ENCODE measurements at regions not wholly inside any gene's neighbourhood (a gene's known extent, or its start where the extent isn't known, plus 50 kb on each side); places are given as distances from the start of the nearest gene placed in this dataset.

DNA sequence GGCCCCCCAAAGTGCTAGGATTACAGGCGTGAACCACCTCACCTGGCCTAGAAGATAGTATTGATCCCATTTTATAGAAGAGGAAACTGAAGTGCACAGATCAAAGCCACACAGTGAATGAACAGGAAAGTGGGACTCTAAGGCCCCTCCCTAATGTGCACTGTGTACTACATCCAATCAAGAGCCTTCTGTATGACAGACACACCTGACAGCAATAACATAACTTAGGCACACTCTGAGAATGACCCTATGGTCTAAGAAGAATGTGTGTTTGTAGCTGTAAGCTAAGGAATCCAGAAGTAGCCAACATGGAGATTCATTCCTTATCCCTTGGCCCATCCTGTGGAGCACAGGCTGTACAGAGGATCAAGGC lies 271.2 kb downstream of the SMARCA2 start:
- no peak overlapping the region for H3K27ac ChIP-seq (ENCODE audit: insufficient read depth, low read length)
- no peak overlapping the region for H4K8ac ChIP-seq (ENCODE audit: low read depth in 2 of 2, low read length in 2 of 2)
- in situ Hi-C loops (cut with MboI; ENCODE audit: low sequenced_read_pairs) (no loop called here), intact Hi-C loops (cut with micrococcal nuclease) (no loop called here), dilution Hi-C loops (cut with HindIII; ENCODE audit: low sequenced_read_pairs, unreplicated experiment) (no loop called here)
- no peak overlapping the region for H2AFZ ChIP-seq (replicated peaks; ENCODE audit: low read length, poor library complexity)
- H3K56ac ChIP-seq (ENCODE audit: extremely low read depth, insufficient read depth, low read length): no peak overlapping the region
- DNase-seq (no peak), ATAC-seq (ENCODE audit: low read depth) (no peak)
- no peak overlapping the region for H2BK120ac ChIP-seq (ENCODE audit: low read depth, low read length)
- WGBS, 2 experiments (ENCODE audit: extremely low coverage in 2 of 2, insufficient read length in 1 of 2): no CpG with 5 or more reads among the region's 1 CpG
- H3K23ac ChIP-seq (ENCODE audit: low read depth, low read length): no peak overlapping the region
- H4K20me1 ChIP-seq (ENCODE audit: insufficient read depth, low read length): no peaks in the 10 kb centered on the region
- POLR2A ChIA-PET (ENCODE audit: unreplicated experiment): no interaction called here
- no peak overlapping the region for H2AK5ac ChIP-seq (ENCODE audit: low read depth, low read length)
- H3K36me3 ChIP-seq (ENCODE audit: control insufficient read depth, insufficient read depth, low read length): no peaks in the 10 kb centered on the region
- H2BK5ac ChIP-seq (ENCODE audit: low read depth, low read length, poor library complexity, severe bottlenecking): no peak overlapping the region
- no peaks in the 10 kb centered on the region for H3K9me3 ChIP-seq (ENCODE audit: control insufficient read depth, insufficient read depth, low read length)
- H2BK15ac ChIP-seq (ENCODE audit: low read depth, low read length): no peak overlapping the region
- no peak overlapping the region for H2BK20ac ChIP-seq (ENCODE audit: low read depth, low read length)
- no peak overlapping the region for H3K4ac ChIP-seq (ENCODE audit: low read depth, low read length)
- no peak overlapping the region for H4K91ac ChIP-seq (ENCODE audit: insufficient read depth, low read depth, low read length)
- no peak overlapping the region for H3K4me2 ChIP-seq (ENCODE audit: low read depth, low read length)
- no TSS peak for BruUV-seq (replicated peaks)
- no peak overlapping the region for H4K5ac ChIP-seq (ENCODE audit: low read depth, low read length)
- H2AK9ac ChIP-seq (replicated peaks; ENCODE audit: low read depth, low read length, poor library complexity): no peak overlapping the region
- H3K9ac ChIP-seq (ENCODE audit: low read depth, low read length): no peak overlapping the region
- H3K27me3 ChIP-seq (ENCODE audit: control insufficient read depth, insufficient read depth, low read length): no peaks in the 10 kb centered on the region; the same call in 1 of the 2 replicates
- no peak for TF ChIP-seq BHLHE40 (IDR thresholded peaks at IDR 0.05; ENCODE audit: low read depth, low read length)
- no peak for TF ChIP-seq CHD1 (IDR thresholded peaks at IDR 0.05; ENCODE audit: low read depth, low read length)
- TF ChIP-seq FOS (IDR thresholded peaks at IDR 0.05; ENCODE audit: low read depth, low read length): no peak
- TF ChIP-seq POLR2A (IDR thresholded peaks at IDR 0.05; ENCODE audit: low read depth, low read length): no peak
- no peak for TF ChIP-seq MAFK (IDR thresholded peaks at IDR 0.05; ENCODE audit: low read depth, low read length)
- TF ChIP-seq ELK1 (IDR thresholded peaks at IDR 0.05; ENCODE audit: borderline replicate concordance, low read depth, low read length): no peak
- TF ChIP-seq MAZ (IDR thresholded peaks at IDR 0.05; ENCODE audit: borderline replicate concordance, low read depth, low read length): no peak
- no peak for TF ChIP-seq RCOR1 (IDR thresholded peaks at IDR 0.05; ENCODE audit: insufficient replicate concordance, low read length)
- no peak for TF ChIP-seq CTCF (conservative IDR thresholded peaks at IDR 0.05; ENCODE audit: low read depth, low read length)
- TF ChIP-seq CEBPB (IDR thresholded peaks at IDR 0.05; ENCODE audit: low read depth, low read length): no peak
- TF ChIP-seq RFX5 (IDR thresholded peaks at IDR 0.05; ENCODE audit: low read depth, low read length): no peak
- no peak for TF ChIP-seq SMC3 (IDR thresholded peaks at IDR 0.05; ENCODE audit: low read depth, low read length)
- no peak for TF ChIP-seq USF2 (IDR thresholded peaks at IDR 0.05; ENCODE audit: low read depth, low read length)
- no peak for TF ChIP-seq NFE2L2 (IDR thresholded peaks at IDR 0.05; ENCODE audit: low read depth, low read length)
- no peak for TF ChIP-seq RAD21 (IDR thresholded peaks at IDR 0.05; ENCODE audit: low read length)
- no peak for TF ChIP-seq MXI1 (IDR thresholded peaks at IDR 0.05; ENCODE audit: borderline replicate concordance, low read depth, low read length)
- H3K9me1 ChIP-seq (ENCODE audit: insufficient read depth, low read length): no peaks in the 10 kb centered on the region
- no peaks in the 10 kb centered on the region for H3K79me1 ChIP-seq (ENCODE audit: low read depth in 1 of 2, low read length in 2 of 2)
- H3K18ac ChIP-seq (ENCODE audit: low read depth, low read length): no peak overlapping the region
- no peak overlapping the region for H3K4me3 ChIP-seq (ENCODE audit: insufficient read depth, low read depth, low read length)
- H3K4me1 ChIP-seq (ENCODE audit: control insufficient read depth, insufficient read depth, low read length): peaks cover 1% of the 10 kb centered on the region; the same call in 1 of the 2 replicates
- CTCF ChIA-PET: interaction anchor here (0.7 kb wide), 1 partner anchor 184 kb away, joined by 7 read pairs; no protein-coding TSS in a partner anchor
- H3K14ac ChIP-seq (replicated peaks; ENCODE audit: low read depth, low read length): no peak overlapping the region

Data from IMR-90 (cell line).